GM18505 (cell line): ENCODE measurements at regions not wholly inside any gene's neighbourhood (a gene's known extent, or its start where the extent isn't known, plus 50 kb on each side); places are given as distances from the start of the nearest gene placed in this dataset.
"Not testable (repeated sequence)": the region's sequence is repeated elsewhere in the genome, so short reads cannot be mapped to it uniquely, and the experiment has no call there.

ENCODE experiments used
- ATAC-seq: cut with Tn5 transposase; IDR thresholded peaks from one replicate; pipeline ENCODE4 v1.9.1; 2021; ENCODE audit not compliant: unreplicated experiment
- POLR2A ChIP-seq: IDR thresholded peaks from 4 replicates; pipeline ENCODE4 v1.6.1; 2011; ENCODE audit warnings: borderline replicate concordance; ENCODE audit not compliant: insufficient read depth, insufficient read length; ENCODE audit errors: extremely low read depth

DNA sequence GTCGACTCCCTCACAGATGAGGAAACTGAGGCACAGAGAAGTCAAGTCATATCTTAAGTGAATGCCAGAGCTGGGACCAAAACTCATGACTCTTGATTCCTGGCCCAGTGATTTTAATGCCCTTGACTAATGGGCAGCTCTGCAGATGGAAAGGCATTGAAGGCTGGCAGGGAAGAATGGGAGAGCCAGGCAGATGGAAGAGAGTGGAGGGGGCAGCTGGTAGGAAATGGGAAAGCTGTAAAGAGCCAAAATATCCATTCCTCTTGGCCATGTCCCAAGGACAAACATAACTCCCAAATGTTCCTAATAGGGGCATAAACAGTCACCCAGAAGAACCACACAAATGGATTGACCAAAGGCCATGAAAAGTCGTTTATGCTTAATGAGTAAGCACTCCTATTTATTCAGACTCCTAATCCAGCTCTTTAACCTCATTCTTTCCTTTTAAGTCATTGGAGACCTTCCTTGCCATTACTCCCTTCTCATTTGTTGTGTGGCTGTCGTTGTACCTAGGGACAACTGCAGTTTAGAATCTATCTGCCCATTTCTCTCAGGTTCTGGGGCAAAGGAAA lies 330.5 kb upstream of the ROPN1 start:
- TF ChIP-seq POLR2A, result no peak
- ATAC-seq, result no peak

DNA sequence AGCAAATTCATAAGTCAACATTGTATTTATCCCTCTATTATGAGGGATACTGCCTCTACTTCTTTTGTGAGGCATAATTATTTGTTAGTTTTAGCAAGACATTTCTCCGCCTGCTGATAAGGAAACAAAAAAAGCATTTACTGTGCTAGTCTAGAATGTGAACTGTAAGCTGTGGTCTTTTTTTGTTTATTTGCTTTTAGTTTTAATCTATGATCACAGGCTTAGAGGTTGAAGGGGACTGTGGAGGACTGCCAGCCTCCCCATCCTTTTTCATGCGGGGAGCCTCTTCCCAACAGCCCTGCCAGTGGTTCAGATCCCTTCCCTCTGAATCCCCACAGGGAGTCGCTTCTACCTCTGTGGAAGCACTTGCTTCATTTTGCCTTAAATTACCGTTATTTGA lies 331.0 kb upstream of the ROPN1 start:
- ATAC-seq, result no peak
- no peak for TF ChIP-seq POLR2A

DNA sequence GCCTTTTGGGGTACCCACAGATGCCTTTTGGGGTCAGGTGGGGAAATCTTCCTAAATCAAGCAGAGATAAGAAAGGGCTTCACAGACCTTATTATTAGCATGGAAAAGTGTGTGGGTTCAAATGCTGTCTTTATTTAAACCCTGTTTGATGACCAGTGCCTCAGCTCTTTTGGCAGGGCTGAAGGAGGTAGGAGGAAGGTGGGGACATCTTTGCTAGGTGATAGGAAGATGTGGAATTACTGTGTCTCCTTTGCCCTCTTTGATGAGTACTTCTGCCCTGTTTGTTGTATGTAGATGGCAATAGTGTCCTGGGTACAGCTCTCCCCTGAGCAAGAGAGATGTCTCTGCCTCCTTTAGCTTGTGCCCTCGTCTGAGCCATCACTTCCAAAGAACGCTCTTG lies 333.3 kb upstream of the ROPN1 start:
- no peak for ATAC-seq
- TF ChIP-seq POLR2A, result no peak

DNA sequence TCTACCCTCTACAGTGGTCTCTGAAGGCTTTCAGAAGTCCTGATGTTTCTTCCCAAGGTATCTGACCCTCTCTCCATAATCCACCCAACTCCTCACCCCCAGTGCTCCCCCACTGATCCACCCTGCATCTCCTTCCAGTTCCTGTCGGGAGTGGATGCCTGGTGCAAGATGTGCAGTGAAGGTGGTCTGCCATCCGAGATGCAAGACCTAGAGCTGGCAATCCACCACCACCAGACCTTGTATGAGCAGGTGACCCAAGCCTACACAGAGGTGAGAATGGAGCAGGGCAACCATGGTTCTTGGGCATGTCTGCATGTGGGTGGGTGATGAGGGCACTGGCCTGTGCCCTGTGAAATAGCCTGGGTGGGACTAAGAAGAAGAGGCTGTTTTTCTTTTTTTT lies 337.8 kb upstream of the ROPN1 start:
- no peak for TF ChIP-seq POLR2A
- no peak for ATAC-seq

DNA sequence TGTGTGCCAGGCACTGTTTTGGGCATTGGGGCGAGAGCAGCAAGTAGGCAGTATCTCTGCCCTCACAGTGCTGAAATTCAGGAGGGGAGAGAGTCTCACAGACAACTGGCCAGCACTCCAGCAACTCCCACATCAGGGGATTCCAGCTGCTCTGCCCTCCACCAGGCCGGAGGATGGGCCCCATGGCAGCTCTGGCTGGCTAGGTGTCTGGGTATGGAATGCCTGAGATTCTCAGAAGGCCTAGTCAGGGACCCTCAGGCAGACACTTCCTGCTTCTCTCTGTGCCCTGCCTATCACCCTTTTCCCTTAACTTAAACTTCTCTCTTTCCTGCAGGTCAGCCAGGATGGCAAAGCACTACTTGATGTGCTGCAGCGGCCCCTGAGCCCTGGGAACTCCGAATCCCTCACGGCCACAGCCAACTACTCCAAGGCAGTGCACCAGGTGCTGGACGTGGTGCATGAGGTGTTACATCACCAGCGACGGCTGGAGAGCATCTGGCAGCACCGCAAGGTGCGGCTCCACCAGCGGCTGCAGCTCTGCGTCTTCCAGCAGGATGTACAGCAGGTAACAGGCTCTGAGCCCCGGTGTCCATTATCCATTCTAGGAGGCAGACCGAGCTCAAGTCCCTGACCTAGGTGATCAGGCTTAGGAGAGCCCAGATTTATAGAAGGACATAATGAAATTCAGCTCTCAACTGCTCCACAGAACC lies 342.2 kb upstream of the ROPN1 start:
- no peak for ATAC-seq
- TF ChIP-seq POLR2A, result no peak

DNA sequence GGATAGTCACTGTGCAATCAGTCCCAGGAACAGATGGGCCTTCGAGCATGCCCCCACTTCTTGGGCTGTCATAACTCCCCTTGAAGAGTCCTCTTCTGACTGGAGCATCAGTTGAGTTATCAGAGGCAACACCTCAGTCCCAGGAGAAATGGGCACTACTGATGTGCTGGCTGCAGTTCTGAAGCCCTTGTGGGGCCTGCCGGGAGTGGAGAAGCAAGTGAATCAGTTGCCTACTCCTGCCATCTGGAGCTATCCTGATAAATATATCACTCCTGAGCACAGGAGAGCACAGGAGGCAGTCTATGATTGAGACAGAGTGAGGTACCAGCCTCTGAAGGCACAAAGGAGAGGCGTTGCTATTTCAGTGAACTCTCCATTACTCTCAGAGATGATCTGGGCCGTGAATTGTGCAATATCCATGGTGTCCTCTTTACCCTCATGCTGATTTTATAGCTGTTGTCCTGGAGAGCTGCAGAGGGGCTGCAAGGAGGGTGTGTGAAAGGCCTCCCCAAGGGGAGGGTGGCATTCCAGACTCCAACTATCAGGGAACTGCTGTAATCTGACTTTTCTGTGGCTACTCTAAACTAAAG lies 344.2 kb upstream of the ROPN1 start:
- no peak for TF ChIP-seq POLR2A
- ATAC-seq, result no peak

DNA sequence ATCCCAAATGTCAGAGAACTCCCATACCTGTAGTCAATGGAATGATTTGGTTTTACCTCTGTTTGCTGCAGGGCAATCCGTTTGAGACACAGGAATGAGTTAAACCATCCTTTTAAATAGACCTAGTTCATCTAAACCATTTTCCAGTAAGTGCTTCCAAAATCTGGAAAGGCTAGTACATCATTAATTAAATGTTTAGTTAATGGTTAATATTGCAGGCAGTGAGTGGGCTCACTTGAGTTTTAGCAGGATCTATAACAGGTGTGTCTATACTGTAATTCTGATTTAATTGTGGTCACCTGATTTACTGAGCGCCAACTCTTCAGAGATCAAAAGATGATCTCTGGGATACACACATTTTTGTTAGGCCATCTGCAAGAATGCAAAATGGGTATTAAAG lies 353.9 kb upstream of the ROPN1 start:
- TF ChIP-seq POLR2A, result no peak
- ATAC-seq, result no peak

DNA sequence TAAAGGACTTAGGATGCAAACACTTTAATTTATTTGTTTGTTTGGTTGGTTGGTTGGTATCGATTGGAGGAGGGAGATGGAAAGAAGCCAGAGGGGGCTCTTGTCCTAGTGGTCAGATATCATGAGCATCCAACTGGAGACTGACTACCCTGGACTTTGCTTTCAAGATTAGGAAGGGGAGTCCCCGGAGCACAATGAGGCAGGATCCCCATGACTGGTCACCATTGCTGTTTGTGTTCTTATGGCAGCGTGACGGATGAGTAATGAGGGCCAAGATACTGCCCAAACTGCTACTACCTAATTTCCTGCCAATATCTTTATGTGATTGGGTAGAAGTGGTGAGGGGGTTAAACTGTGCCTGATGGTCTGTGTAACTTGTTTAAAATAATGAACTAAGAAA lies 354.6 kb upstream of the ROPN1 start:
- no peak for TF ChIP-seq POLR2A
- no peak for ATAC-seq

DNA sequence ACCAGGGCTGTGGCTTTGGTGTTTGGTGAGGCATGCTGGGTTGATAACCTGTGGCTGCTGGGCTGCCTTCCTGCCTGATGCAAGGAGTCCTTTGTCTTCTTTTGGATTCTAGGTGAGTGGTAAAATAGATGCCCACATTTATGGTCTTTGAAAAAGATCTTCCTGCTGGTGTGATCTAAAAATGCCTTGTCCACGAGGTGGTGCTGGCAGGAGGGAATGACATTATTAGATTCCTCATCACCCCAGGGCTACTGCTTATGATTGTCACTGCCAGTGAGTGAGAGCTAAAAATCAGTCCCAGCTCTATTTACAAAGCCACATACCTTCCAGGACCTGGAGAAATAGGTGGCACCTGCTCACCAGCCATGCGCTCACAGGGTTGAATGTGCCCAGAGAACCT lies 355.5 kb upstream of the ROPN1 start:
- no peak for ATAC-seq
- TF ChIP-seq POLR2A, result no peak

DNA sequence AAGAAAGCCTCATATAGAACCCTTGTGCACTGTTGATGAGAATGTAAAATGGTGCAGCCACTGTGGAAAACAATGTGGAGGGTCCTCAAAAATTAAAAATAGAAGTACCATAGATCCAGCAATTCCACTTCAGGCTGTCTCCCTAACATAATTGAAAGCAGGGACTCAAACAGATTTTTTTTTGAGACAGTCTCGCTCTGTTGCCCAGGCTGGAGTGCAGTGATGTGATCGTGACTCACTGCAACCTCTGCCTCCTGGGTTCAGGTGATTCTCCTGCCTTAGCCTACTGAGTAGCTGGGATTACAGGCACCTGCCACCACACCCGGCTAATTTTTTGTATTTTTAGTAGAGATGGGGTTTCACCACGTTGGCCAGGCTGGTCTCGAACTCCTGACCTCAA lies 356.6 kb upstream of the ROPN1 start:
- ATAC-seq, result not testable (repeated sequence)

DNA sequence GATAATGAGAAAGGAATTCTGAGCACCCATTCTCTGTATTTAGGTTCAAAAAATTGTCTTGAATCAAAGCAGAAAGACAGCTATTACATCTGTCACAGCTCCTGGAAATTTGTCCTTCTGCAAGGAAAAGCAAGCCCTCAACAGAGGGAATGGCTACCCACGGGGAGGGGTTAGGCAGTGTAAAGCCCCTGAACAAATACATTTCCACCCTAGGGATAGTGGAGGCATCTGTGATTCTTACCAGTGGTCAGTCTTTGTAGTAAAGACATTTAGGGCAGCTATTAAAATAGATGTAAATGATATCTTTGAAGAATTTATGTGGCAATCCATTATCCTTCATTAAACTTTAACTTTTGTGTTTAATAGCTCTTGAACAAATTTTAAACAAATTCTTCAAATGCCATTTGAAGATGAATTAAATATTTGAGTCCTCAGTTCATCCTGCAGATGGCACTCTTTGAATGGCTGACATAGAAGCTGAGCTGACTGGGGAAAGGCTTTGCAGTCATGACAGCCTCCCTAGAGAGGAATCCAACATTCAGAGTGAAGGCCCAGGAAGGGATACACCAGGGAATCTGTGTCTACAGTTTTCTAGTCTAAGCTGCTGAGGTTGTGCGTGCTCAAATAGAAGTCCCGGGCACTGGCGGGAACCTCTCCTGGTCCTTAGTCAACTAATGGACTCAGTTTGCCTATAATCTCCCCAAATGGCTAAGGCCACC lies 359.7 kb upstream of the ROPN1 start:
- no peak for TF ChIP-seq POLR2A
- ATAC-seq, result no peak

DNA sequence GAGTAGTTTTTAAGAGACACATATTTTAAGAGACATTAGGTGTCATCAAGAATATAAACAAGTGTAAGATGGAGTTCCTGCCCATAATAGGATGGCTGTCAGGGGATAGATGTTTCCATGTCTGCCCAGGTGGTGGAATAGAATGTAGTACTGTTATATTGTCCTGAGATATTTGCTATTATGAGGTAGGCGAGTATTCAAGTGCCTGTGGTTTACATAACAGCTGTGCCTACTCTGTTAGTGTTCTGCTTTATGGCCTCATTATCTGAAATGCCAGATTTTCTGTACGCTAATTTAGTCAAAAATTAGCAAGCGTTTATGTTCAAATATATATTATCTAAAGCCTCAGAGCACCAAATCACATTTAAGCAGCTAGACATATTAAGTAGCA lies 360.2 kb upstream of the ROPN1 start:
- no peak for ATAC-seq
- no peak for TF ChIP-seq POLR2A

DNA sequence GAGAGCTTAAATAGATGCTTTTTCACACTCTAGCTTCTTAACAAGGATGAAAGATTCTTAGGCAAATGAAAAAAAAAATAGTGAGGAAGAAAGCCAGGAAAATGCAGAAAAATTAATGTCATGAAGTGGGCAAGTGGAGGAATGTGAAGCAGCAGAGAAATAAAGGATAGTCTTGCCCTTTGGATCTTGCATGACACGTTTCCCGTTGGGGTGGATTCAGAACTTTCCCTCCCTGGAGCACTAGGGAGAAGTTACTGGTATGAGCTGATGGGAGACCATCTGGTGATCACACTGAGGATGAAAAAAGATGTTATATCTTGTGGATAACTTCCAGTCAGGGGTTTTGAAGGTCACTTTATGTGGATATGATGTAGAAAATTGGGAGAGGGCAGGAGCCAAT lies 361.8 kb upstream of the ROPN1 start:
- no peak for TF ChIP-seq POLR2A
- ATAC-seq, result no peak

DNA sequence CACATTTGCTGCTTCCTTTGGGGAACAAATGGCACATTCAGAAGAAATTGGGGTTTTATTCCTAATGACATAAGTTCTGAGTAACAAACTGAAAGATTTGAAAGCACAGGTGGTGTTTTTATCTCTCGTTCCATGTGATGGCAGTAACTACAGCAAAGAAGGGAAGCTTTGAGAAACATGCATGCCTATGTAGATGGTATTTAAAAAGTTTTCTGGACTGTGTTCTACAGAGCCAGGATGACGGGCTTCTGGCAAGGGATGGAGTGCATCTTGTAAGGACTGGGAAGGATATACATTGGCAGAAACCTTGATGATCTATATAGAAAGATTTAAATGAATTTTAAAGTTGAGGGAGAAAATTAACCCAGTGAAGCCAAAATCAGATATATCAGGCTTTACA lies 362.2 kb upstream of the ROPN1 start:
- ATAC-seq, result no peak
- no peak for TF ChIP-seq POLR2A
